HepG2 (cell line): ENCODE measurements at regions not wholly inside any gene's neighbourhood (a gene's known extent, or its start where the extent isn't known, plus 50 kb on each side); places are given as distances from the start of the nearest gene placed in this dataset.

Experiments used
- ATAC-seq: fragments of 200-7000 bp; cut with Tn5 transposase; 3 replicates; pipeline ENCODE4 v1.9.1; 2020; ENCODE audit warnings: mild to moderate bottlenecking, moderate library complexity
- BruUV-seq: library from RNA; stranded (reverse); fragments of 400-500 nt; replicated peaks from 2 replicates; lab custom pipeline; 2021; lab: Mats Ljungman, UMichigan
- CTCF ChIA-PET: fragments of 300-600 bp; formaldehyde crosslinking; extraction: SDS; loops from one replicate; lab custom pipeline; 2021; ENCODE audit warnings: low total read pairs, inconsistent platforms, low intra/inter-chr PET ratio; lab: Yijun Ruan, JAX
- POLR2A ChIA-PET: fragments of 350-600 bp; sonication (Branson Sonifier 250); formaldehyde crosslinking; loops from one replicate; lab custom pipeline; 2020; ENCODE audit warnings: antibody characterized with exemption, inconsistent platforms; lab: Yijun Ruan, JAX
- DNase-seq: peaks from one replicate; pipeline ENCODE4 v3.0.0-alpha.2; 2015; ENCODE audit warnings: low spot score
- FAIRE-seq: peaks from 3 replicates; lab custom pipeline; 2011; peaks lifted over from hg19 to GRCh38; lab: Jason Lieb, UNC
- H2AFZ ChIP-seq: one replicate; pipeline ENCODE4 v1.6.1; 2011; ENCODE audit warnings: low read length, inconsistent platforms
- H3K27ac ChIP-seq: fragments of 300-600 bp; 3 replicates; pipeline ENCODE4 v1.8.0; 2011; ENCODE audit warnings: mixed run types, mild to moderate bottlenecking, mixed read lengths, low read length, inconsistent platforms; ENCODE audit not compliant: insufficient read depth; ENCODE audit errors: extremely low read length
- H3K27me3 ChIP-seq, 2 experiments: fragments of 200-600 bp in 1 of 2; 2 replicates in 1 of 2; 3 replicates in 1 of 2; pipeline versions ENCODE4 v1.6.0 to v1.8.0; 2011; ENCODE audit warnings: low read length in 2 of 2, mild to moderate bottlenecking in 2 of 2, moderate library complexity in 2 of 2, inconsistent platforms in 1 of 2; ENCODE audit not compliant: insufficient read depth in 2 of 2, control insufficient read depth in 1 of 2
- H3K36me3 ChIP-seq, 2 experiments: fragments of 200-600 bp in 1 of 2; replicated peaks in 1 of 2; 2 replicates in 1 of 2; 3 replicates in 1 of 2; pipeline versions ENCODE4 v1.5.1 to v1.8.0; 2011; ENCODE audit warnings: low read length in 2 of 2, inconsistent platforms in 1 of 2; ENCODE audit not compliant: insufficient read depth in 2 of 2, control insufficient read depth in 1 of 2
- H3K4me1 ChIP-seq: 2 replicates; pipeline ENCODE4 v1.5.1; 2012; ENCODE audit warnings: low read length, inconsistent platforms; ENCODE audit not compliant: insufficient read depth
- H3K4me2 ChIP-seq: 2 replicates; pipeline ENCODE4 v1.6.0; 2011; ENCODE audit warnings: low read depth, low read length, inconsistent platforms
- H3K4me3 ChIP-seq, 3 experiments: fragments of 200-600 bp in 1 of 3; sonication (generic), shearing (Covaris generic) in 1 of 3; replicated peaks in 1 of 3; 2 replicates each; pipeline ENCODE4 v1.5.1; 2011 to 2016; ENCODE audit warnings: low read length in 3 of 3, inconsistent platforms in 2 of 3, low read depth in 2 of 3, mild to moderate bottlenecking in 2 of 3, control low read depth in 1 of 3, mixed read lengths in 1 of 3; ENCODE audit not compliant: insufficient read depth in 1 of 3
- H3K79me2 ChIP-seq: one replicate; pipeline ENCODE4 v1.6.1; 2011; ENCODE audit warnings: low read length, inconsistent platforms; ENCODE audit not compliant: insufficient read depth
- H3K9ac ChIP-seq: 2 replicates; pipeline ENCODE4 v1.6.0; 2011; ENCODE audit warnings: mild to moderate bottlenecking, low read depth, low read length, inconsistent platforms; ENCODE audit not compliant: insufficient read depth
- H3K9me3 ChIP-seq: 2 replicates; pipeline ENCODE4 v1.5.1; 2012; ENCODE audit warnings: mild to moderate bottlenecking, low read length
- H4K20me1 ChIP-seq: 2 replicates; pipeline ENCODE4 v1.6.0; 2011; ENCODE audit warnings: inconsistent platforms, mild to moderate bottlenecking, low read length, moderate library complexity; ENCODE audit not compliant: insufficient read depth
- AHDC1 ChIP-seq: sonication (generic); formaldehyde crosslinking; IDR thresholded peaks from 2 replicates; pipeline ENCODE4 v1.5.1; 2020; ENCODE audit warnings: mild to moderate bottlenecking, missing genetic modification reagents, borderline replicate concordance
- CHD2 ChIP-seq: IDR thresholded peaks from 2 replicates; pipeline ENCODE4 v1.6.1; 2011; ENCODE audit warnings: low read depth, low read length, improper control_type of control experiment
- HDAC2 ChIP-seq: sonication (generic); formaldehyde crosslinking; IDR thresholded peaks from 2 replicates; pipeline ENCODE4 v1.4.0; 2020; ENCODE audit warnings: missing genetic modification reagents
- HHEX ChIP-seq: IDR thresholded peaks from 2 replicates; pipeline ENCODE4 v1.6.1; 2016; ENCODE audit warnings: control low read depth
- IKZF1 ChIP-seq: fragments of 450-650 bp; IDR thresholded peaks from 2 replicates; pipeline ENCODE4 v1.7.1; 2016
- SAP130 ChIP-seq: IDR thresholded peaks from 2 replicates; pipeline ENCODE4 v1.6.1; 2016; ENCODE audit warnings: low read depth
- TEAD2 ChIP-seq: sonication (generic); formaldehyde crosslinking; IDR thresholded peaks from 2 replicates; pipeline ENCODE4 v1.9.0; 2021; ENCODE audit warnings: missing genetic modification reagents
- U2AF2 ChIP-seq: fragments of 200-400 bp; formaldehyde crosslinking; IDR thresholded peaks from 2 replicates; pipeline ENCODE4 v1.6.1; 2017; ENCODE audit warnings: low read depth, mild to moderate bottlenecking, low read length
- ZBTB4 ChIP-seq: sonication (generic); formaldehyde crosslinking; IDR thresholded peaks from 2 replicates; pipeline ENCODE4 v1.4.0; 2020; ENCODE audit warnings: missing genetic modification reagents, mild to moderate bottlenecking, borderline replicate concordance
- ZNF331 ChIP-seq: sonication (generic); formaldehyde crosslinking; IDR thresholded peaks from 2 replicates; pipeline ENCODE4 v1.4.0; 2020; ENCODE audit warnings: missing genetic modification reagents
- ZNF788 ChIP-seq: sonication (generic); formaldehyde crosslinking; IDR thresholded peaks from 2 replicates; pipeline ENCODE4 v1.5.0; 2020; ENCODE audit warnings: mild to moderate bottlenecking, missing genetic modification reagents, borderline replicate concordance
- WGBS: methylation state at CpG from one replicate; pipeline ENCODE4 v1.1.6; 2017; ENCODE audit warnings: low lambda C conversion rate; 5-methylcytosine and 5-hydroxymethylcytosine counted together
- in situ Hi-C: cut with HindIII; loops from 2 replicates; pipeline ENCODE4 v1.10.0; 2017; ENCODE audit warnings: low pct_unique_long_range_greater_than_20kb; ENCODE audit not compliant: extremely low pct_ligation_motif_present
- intact Hi-C: fragments of 100-400 bp; cut with micrococcal nuclease; formaldehyde crosslinking; loops from one replicate; pipeline ENCODE4 v1.10.0; 2022; ENCODE audit not compliant: unreplicated experiment

- Histone ChIP-seq H4K20me1 (no peaks in the 10 kb centered on the region), H3K79me2 (no peaks in the 10 kb centered on the region), H3K4me3 (no peak overlapping the region), H3K9me3 (no peaks in the 10 kb centered on the region), H2AFZ (no peak overlapping the region), H3K4me1 (no peaks in the 10 kb centered on the region), H3K4me2 (no peak overlapping the region), H3K9ac (no peak overlapping the region), H3K27ac (no peak overlapping the region), H3K27me3 (peaks cover 0 to 4% of the 10 kb centered on the region in 2 experiments; a peak in 1 of 5 replicates), H3K36me3 (no peaks in the 10 kb centered on the region)
- TF ChIP-seq HHEX (CRISPR knock-in tag) (no peak), ZBTB4 (CRISPR knock-in tag) (no peak), ZNF331 (CRISPR knock-in tag) (no peak), AHDC1 (CRISPR knock-in tag) (no peak), U2AF2 (no peak), TEAD2 (CRISPR knock-in tag) (no peak), IKZF1 (no peak), SAP130 (CRISPR knock-in tag) (no peak), CHD2 (no peak), ZNF788 (CRISPR knock-in tag) (no peak), HDAC2 (no peak)
- in situ Hi-C loops (no loop called here), intact Hi-C loops (no loop called here)
- WGBS: 0% methylated on average over 1 of the region's 1 CpG
- ATAC-seq (no peak), FAIRE-seq (no peak), DNase-seq (no peak)
- ChIA-PET POLR2A (no interaction called here), CTCF (no interaction called here)
- BruUV-seq: no TSS peak
Measured at GRCh38 chr10:4437791-4438190, 388.2 kb upstream of the AKR1E2 start.
